CD4-positive, alpha-beta T cell treated with Interleukin-6 at 100 ng/mL for 8 hours (primary cell): ENCODE measurements at regions not wholly inside any gene's neighbourhood (a gene's known extent, or its start where the extent isn't known, plus 50 kb on each side); places are given as distances from the start of the nearest gene placed in this dataset.
"Not testable (repeated sequence)": the region's sequence is repeated elsewhere in the genome, so short reads cannot be mapped to it uniquely, and the experiment has no call there.

Experiments
- DNase-seq: peaks from one replicate; pipeline ENCODE4 v3.0.0-alpha.2; 2020; ENCODE audit warnings: mixed read lengths, low spot score

DNA sequence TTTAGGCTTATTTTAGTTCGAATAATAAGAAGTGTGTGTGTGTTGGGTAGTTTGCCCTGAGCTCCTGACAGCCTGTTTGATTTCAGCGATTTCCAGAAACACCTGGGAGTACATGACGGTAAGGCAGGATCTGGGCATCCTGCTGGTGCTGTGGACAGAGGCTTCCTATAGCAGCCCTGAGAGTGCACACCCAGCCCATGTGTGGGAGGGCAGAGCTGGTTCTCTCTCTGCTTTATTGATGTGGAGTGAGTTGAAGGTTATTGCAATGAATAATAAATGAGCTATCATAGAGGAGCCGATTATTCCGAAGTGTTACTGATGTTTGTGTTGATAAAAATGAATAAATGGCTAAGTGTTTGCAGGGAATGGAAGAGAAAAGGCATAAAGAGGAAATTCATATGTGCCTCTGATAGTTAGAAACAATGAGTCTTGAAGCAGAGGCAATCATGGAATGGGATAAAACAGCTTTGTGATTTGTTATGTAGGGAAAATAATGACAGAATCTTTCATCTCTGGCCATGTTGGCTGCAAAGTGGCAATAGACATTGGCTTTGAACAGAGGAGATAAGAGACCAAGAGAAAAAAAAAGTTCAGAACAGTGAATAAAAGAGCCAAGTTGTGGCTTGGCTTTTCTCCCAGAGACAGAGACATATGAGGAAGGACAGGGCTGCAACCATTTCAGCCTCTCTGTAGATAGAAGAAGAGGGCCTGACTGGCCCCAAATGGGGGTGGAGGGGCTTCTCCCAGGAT, 166.2 kb upstream of the CHD6 start:
- DNase-seq, result no peak

DNA sequence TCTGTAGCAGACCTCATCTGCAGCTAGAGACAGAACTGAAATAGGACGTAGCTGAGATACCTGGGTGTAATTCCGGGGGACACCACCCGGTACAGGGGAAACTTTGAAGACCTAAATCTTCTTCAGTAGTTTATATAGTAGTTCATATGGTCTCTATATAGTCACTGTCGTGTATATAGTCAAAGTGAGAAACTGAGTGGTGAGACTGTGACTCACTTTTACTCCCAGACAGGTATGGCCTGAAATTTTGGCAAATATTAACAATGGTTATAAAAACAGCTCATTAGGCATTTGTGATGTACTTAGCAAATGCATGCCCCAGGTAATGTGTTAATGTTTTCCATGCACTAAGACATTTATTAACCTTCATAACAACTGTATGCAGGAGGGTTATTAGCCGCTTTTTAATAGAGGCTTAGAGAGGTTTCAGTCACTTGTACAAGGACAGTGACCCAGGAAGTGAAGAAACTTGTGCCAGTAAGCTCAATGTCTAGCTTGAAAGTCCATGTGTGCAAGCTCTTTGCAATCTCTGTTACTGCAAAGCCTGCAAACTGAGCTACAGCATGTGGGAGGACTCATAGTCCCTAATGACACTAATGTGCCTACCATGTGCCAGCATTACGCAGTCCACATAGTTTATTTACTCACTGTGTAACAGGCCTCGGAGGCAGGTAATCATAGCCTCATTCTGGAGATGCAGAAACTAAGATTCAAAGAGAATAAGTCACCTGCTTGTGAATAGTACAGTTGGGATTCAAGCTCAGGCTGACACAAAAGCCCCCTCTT, 165.4 kb upstream of the CHD6 start:
- DNase-seq, result no peak

DNA sequence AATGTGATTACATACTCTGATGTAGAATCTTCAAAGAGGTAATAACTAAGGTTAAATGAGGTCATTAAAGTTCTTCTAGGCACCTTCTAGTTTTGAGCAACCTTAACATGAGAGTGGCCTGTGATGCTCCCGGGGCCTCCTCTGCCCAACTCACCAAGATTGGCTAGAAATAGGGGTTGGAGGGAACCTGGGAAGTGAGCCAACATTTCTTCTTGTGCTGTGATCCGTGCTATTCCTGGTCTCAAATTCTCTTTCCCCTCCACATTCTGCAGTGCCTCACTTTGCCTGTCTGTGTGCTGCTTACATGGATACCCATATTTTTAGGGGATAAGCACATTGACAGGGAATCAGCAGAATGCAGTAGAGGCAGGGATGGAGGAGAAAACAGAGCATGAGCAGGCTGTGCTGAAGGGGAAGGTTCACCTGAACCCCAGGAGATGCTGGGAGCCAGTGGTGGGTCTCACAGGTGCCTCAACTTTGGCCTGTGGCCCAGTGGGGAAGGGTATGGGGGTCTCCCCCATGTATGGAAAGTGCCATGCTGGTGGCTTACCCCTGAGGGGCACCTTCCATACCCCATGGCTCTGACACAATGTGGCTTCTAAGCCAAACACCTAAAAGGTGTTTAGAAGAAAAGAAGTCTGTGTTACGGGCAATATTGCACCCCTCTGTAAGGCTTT, 164.7 kb upstream of the CHD6 start:
- DNase-seq, result no peak

DNA sequence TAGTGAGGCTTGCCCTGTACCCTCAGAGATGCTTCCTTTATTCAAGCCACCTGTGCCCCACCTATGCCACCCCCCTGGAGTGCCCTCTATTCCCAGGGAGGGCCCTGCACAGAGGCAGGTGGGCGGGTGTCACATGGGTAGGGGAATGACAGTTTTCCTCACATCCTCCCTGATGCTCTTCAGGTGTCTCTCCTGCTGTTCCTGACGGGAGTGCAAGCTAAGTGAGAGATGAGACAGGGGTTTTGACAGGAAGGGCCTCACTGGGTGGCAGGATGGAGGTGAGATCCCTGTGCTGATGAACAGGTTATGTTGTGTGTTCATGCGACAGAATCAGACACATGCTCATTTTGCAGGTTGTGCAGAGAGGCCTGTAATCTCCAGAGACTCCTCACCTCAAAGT, 164.1 kb upstream of the CHD6 start:
- DNase-seq, result no peak

DNA sequence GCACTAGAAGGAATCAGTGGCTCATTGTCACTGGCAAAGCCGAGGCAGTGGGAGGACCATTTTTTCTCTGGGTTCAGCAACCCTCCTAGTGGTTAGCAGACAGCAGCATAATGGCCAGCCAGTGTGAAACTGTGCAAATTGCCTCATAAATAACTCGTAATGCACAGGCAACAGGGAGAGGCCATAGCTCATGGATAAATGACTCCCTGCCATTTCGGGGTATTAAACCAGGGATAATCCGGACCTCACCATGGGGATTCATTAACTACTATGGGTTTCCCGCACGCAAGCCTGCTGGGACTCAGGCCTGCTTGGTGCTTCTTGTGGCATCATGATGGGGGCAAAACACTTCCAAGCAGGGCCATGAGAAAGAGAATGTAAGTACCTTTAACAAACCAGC, 158.2 kb upstream of the CHD6 start:
- no peak for DNase-seq

DNA sequence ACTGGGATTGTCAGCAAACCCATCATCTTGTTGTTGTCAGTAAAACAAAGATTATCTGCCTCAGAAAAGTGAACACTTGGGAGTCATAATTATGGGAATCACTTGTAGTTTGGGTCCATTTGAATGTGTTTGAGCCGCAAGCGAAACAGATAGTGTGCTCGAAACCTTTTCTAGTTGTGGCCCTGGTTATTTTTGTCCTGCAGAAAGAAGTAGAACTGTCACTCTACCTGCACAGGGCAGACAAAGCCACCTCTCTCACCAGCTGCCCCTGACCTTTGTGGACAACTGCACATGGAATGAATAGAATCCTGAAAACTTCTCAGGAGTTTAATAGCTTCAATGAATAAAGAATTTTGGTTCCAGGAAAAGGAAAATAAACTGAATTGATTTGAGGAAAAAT, 156.1 kb upstream of the CHD6 start:
- no peak for DNase-seq

DNA sequence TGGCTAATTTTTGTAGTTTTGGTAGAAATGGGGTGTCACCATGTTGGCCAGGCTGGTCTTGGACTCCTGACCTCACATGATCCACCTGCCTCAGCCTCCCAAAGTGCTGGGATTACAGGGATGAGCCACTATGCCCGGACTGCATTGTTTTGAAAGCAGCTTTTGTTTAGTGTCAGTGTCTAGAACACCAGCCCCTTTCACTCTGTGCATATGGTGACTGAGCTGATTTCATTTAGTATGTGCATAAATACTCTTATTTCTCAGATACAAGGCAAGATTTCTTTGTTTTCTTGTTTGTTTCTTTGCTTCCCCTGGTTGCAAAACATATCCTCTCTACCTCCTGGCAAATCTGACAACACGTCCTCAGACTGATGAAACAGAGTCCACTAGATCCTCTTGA, 152.8 kb upstream of the CHD6 start:
- no peak for DNase-seq

DNA sequence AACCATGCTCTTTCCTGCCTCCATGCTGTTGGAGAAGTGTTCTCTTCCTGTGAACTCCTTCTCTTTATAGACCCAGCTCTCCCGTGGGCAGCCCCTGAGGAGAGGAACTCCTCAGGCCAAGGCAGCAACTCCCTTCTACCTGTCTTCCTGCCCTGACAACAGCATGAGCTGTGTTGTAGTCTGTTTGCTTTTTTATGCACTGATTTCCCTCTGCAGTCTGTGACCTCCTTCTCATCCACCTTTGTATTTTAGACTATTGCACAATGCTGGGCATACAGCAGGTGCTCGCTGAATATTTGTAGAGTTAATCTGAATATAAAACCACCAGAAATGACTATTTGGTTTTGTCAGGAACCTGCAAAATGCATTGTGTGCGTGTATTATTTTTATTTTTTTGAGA, 152.2 kb upstream of the CHD6 start:
- no peak for DNase-seq

DNA sequence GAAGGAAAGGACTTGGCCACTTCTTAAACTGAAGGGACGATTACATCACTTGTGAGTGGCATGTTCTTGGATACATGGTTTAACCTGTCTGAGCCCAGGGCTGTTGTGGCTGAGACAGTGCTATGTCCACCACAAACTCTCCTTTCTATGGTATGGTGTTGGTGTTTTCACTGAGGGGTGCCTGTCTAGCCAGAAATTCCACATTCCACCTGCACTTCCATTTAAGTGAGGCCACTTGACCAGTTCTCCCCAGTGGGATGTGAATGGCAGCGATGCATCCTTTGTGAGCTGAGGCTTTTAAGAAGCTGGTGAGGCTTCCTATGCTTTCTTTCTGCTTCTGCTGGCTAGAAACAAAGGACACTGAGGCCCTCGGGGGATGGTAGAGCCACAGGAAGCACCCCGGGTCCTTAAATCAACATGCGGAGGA, 151.4 kb upstream of the CHD6 start:
- no peak for DNase-seq

DNA sequence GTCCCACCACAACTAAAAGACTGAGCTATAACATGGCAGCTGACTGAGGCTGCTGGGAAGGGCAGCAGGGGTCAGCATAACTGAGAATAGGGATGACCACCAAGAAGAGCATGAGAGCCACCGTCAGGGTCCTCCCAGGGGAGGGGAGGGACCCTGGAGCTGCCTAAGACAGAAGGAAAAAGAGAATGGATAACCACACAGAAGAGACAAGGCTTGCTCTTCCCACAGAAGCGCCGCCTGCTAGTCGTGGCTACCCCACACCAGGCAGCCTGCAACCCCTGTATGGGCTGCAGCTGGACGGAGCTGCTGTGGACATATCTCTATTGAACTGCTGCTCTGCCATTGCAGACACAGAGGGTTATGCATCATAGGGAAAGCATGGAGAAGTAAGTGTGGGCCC, 132.0 kb upstream of the CHD6 start:
- no peak for DNase-seq

DNA sequence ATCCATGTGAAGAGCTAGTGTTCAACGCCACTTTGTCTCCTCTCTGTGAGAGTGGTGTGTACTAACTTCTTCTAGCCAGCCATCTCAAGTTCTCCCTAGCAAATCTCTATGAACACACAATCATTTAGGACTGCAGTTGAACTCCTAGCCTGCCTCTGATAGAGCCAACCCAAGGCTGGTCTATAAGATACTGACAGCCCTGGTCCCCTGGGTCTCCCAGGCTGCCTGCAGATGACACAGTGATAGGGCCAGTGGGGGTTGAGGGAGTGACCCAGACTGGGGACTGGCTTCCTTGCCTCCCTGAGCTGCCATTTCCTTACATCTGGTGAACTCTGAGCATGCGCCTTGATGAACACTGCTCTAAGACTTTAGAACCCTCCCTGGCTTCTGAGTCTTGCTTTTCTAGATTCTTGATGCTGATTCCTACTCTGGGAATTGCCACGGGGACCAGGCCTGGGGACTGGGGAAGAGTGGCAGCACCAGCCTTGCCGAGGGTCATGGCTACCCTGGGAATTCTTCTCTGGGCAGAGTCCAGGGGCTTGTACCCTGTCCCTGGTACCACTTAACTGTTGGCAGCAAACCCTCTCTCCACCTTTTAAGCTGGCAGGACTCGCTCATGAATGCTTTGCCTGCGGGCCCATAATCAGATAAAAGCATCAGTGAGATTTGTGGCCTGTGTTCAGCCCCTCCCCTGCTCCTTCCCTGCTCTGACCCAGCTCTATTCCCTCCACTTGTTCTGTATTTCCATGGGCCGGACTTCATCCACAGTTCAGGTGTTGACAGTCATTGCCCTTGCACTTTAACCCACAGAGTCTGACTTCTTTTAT, 130.8 kb upstream of the CHD6 start:
- DNase-seq, result no peak

DNA sequence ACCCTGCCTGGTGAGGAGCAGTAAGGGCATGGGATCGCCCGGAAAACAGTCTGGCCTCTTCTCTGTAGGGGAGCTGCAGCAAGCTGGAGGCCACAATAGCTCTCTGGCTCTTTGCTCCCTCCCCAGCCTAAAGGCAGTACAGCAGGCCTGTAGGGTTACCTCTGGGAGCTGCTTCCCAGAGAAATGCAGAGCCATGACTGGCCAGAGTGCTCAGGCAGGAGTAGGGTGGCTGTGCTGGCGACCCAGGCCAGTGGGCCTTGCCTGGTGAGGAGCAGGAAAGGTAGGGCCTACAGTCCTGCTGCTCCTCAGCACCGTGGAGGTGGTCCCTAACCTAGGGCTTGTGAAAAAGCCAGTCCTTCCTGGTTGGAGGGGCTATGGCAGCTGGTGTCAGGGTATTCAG, 129.9 kb upstream of the CHD6 start:
- no peak for DNase-seq

DNA sequence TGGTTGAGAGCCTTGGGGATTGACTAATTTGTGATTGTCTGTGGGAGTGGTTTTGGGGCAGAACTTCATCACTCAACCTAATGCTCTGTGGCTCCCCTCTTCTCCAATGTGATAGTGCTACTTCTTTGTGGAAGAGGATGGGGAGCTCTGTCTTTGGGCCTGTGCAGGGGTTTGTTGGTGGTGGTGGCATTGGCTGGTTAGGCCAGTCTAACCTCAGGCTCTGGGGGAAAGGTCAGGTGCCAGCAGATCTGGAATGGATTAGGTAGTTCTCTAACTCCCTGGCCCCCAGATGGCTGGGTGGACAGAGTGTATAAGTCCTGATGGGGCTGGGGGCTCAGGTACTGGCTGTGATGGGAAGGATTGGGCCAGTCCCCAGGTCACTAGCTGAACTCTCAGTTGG, 129.0 kb upstream of the CHD6 start:
- DNase-seq, result no peak

DNA sequence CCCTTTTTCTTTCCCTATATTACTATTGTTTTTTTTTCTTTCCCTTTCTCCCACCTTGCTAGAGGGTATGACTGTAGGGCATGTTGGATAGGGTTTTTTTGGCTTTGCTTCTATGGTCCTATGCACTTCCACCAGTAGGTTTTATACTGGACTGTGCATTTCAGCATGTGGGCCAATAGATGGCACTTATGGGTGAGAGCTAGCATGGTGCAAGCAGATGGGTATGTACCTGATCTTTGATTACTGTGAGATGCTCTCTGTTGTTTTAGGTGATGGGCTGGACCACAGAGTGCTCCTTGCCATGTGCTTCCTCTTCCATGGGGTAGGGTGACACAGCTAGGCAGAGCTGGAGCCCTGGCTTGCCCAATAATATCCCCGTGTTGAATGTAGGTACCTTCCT, 128.5 kb upstream of the CHD6 start:
- no peak for DNase-seq

DNA sequence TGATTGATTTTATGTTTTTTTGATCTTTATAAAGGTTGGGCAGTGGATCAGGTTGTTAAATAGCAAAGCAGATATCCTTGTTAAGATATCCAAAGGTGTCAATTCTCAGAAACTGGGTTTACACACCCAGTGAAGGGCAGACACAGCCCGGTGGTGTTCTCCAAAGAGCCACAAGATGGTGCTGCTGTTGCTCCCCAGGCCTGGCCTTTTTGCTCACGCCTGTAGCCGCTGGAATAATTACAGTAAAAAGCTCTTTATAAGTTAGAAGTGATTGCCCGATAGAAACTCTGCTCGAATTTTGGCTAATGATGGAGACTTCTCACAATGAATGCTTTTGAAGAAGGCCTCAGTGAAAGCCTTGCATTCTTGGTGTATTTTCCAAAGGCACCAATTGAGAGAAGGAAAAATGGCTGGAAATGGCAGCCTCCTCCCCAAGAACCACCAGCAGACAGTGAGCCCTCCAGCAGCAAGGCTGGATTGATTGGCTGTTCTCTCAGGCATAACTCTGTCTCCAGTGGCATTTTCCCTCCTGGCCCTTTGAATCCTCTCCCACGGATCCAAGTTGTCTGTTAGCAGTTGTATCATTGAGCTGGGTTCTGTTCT, 120.5 kb upstream of the CHD6 start:
- peak; percentile 12 for DNase-seq

DNA sequence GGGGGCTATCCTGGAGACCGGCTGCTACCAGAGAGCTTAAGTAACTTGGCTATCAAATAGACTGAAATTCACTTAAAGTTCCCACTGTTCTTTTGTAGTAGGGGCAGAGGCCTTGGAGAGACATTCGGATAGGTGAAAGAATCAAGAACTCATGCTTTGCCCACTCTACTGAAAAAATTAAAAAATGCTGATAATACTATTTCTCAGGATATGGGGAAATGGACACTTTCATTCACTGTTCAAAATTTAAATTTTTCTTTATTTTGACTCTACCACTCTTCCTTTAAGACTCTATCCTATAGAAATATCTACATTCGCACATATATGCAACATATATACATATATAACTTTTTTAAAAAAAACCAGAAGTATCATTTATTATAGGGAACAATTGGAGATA, 117.8 kb upstream of the CHD6 start:
- no peak for DNase-seq

DNA sequence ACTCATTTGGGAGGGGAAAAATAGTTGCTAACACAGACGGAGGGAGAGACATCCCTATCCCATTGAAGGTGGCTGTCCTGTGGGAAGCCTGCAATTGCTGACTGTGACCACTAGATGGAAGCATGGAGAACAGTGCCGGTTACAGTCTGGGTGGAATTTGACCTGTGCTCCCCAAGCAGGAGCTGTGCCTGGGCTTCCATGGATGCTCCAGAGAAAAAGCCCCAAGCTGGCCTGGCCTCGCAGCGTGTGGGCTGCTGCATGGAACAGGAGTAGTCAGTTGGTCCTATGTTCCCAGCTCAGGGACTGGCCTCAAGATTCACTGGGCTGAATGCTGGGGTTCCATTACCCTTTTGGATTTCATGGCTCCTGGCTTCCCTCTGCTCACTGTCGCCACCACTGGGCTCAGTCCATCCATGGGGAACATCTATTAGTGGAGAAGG, 116.3 kb upstream of the CHD6 start:
- DNase-seq, result peak; percentile 17

DNA sequence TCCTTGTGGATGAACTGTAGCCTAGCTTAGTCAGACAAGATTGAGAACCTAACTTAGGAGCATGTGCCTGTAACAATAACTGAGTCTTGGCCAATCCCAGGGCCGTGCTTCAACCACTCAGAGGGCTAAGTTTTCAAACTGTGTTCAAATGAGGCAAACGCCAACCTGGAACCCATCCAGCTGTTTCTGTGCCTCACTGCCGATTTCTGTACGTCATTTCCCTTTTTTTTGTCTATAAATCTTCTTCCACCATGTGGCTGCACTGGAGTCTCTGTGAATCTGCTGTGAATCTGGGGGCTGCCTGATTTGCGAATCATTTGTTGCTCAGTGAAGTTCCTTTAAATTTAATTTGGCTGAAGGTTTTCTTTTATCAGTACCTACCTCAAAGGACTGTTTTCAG, 115.0 kb upstream of the CHD6 start:
- DNase-seq, result no peak

DNA sequence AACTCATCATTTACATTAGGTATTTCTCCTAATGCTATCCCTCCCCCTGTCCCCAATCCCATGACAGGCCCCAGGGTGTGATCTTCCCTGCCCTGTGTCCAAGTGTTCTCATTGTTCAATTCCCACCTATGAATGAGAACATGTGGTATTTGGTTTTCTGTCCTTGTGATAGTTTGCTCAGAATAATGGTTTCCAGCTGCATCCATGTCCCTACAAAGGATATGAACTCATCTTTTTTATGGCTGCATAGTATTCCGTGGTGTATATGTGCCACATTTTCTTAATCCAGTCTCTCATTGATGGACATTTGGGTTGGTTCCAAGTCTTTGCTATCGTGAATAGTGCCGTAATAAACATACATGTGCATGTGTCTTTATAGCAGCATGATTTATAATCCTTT, 113.0 kb upstream of the CHD6 start:
- not testable (repeated sequence) for DNase-seq

DNA sequence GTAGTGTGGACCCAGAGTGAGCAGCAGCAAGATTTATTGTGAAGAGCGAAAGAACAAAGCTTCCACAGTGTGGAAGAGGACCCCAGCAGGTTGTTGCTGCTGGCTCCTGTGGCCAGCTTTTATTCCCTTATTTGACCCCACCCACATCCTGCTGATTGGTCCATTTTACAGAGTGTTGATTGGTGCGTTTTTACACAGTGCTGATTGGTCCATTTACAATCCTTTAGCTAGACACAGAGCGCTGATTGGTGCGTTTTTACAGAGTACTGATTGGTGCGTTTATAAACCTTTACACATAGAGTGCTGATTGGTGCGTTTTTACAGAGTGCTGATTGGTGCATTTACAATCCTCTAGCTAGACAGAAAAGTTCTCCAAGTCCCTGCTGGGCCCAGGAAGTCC, 109.5 kb upstream of the CHD6 start:
- not testable (repeated sequence) for DNase-seq

DNA sequence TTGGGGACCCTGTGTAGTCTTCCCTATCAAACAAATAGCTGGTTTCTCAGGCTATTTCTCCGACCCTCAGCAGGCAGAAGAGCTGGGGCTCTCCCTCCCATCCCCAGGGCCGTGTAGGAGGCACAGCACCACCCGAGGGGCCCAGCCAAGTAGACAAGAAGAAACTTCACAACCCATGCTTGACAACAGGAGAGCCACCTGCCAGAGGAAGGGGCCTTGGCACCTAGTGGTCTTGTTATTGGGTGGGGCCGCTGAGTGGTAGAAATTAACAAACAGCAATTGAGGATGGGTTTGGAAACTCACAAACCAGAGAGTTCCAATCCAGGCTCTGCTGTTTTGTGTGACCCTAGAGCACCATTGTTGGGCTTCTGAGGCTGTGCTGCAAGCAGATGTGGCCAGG, 108.5 kb upstream of the CHD6 start:
- DNase-seq, result no peak

DNA sequence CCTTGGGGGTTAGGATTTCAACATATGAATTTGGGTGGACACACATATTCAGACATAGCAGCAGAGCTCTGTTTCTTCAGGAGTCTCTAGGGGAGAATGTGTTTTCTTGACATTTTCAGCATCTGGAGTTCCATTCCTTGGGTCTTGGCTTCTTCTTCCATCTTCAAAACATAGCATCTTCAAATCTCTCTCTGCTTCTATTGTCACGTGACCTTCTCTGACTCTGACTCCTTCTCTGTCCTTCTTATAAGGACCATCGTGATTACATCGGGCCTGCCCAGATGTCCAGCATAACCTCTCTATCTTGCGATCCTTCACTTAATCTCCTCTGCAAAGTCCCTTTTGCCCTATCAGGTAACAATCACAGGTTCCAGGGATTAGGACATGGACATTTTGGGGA, 101.0 kb upstream of the CHD6 start:
- DNase-seq, result no peak
